ENCODE measurements at regions not wholly inside any gene's neighbourhood (a gene's known extent, or its start where the extent isn't known, plus 50 kb on each side); places are given as distances from the start of the nearest gene placed in this dataset.

GRCh38 chr1:116320874-116321273 is 52.2 kb upstream of the ATP1A1 start:
- Histone ChIP-seq H3K27me3 (ENCODE audit: insufficient read depth, low read depth) (no peaks in the 10 kb centered on the region), H3K4me3 (IDR thresholded peaks at IDR 0.05; ENCODE audit: insufficient read depth, low read depth, low read length) (no peak overlapping the region), H3K79me2 (ENCODE audit: insufficient read depth, low read depth) (no peaks in the 10 kb centered on the region), H3K9ac (no peak overlapping the region), H3K4me2 (no peak overlapping the region), H3K36me3 (ENCODE audit: insufficient read depth) (no peaks in the 10 kb centered on the region), H2AFZ (ENCODE audit: low read depth) (no peak overlapping the region), H3K4me1 (ENCODE audit: low read depth, poor library complexity, severe bottlenecking) (peaks cover 17% of the 10 kb centered on the region), H4K20me1 (ENCODE audit: insufficient read depth) (no peaks in the 10 kb centered on the region), H3K27ac (no peak overlapping the region)
- no peak for TF ChIP-seq CTCF (conservative IDR thresholded peaks at IDR 0.05; ENCODE audit: low read depth, low read length)

- no peaks in the 10 kb centered on the region for H4K20me1 ChIP-seq (ENCODE audit: insufficient read depth)
- no peak overlapping the region for H3K4me3 ChIP-seq (IDR thresholded peaks at IDR 0.05; ENCODE audit: insufficient read depth, low read depth, low read length)
- TF ChIP-seq CTCF (conservative IDR thresholded peaks at IDR 0.05; ENCODE audit: low read depth, low read length) = no peak
- no peaks in the 10 kb centered on the region for H3K27me3 ChIP-seq (ENCODE audit: insufficient read depth, low read depth)
- H3K4me2 ChIP-seq = no peak overlapping the region
- no peaks in the 10 kb centered on the region for H3K36me3 ChIP-seq (ENCODE audit: insufficient read depth)
- H3K27ac ChIP-seq = no peak overlapping the region
- H3K9ac ChIP-seq = no peak overlapping the region
- H2AFZ ChIP-seq (ENCODE audit: low read depth) = no peak overlapping the region
- no peaks in the 10 kb centered on the region for H3K79me2 ChIP-seq (ENCODE audit: insufficient read depth, low read depth)
- H3K4me1 ChIP-seq (ENCODE audit: low read depth, poor library complexity, severe bottlenecking) = peaks cover 26% of the 10 kb centered on the region
Measured at GRCh38 chr1:116321766-116322175, 51.3 kb upstream of the ATP1A1 start.

GRCh38 chr1:116322752-116323405 is 50.2 kb upstream of the ATP1A1 start:
- TF ChIP-seq CTCF (conservative IDR thresholded peaks at IDR 0.05; ENCODE audit: low read depth, low read length) = no peak
- Histone ChIP-seq H3K4me3 (IDR thresholded peaks at IDR 0.05; ENCODE audit: insufficient read depth, low read depth, low read length) (no peak overlapping the region), H3K79me2 (ENCODE audit: insufficient read depth, low read depth) (no peaks in the 10 kb centered on the region), H3K27ac (no peak overlapping the region), H3K4me2 (no peak overlapping the region), H3K9ac (no peak overlapping the region), H3K27me3 (ENCODE audit: insufficient read depth, low read depth) (no peaks in the 10 kb centered on the region), H4K20me1 (ENCODE audit: insufficient read depth) (no peaks in the 10 kb centered on the region), H3K4me1 (ENCODE audit: low read depth, poor library complexity, severe bottlenecking) (peaks cover 37% of the 10 kb centered on the region), H2AFZ (ENCODE audit: low read depth) (no peak overlapping the region), H3K36me3 (ENCODE audit: insufficient read depth) (no peaks in the 10 kb centered on the region)

Measured in KMS-11 (cell line).